ENCODE measurements at regions not wholly inside any gene's neighbourhood (a gene's known extent, or its start where the extent isn't known, plus 50 kb on each side); places are given as distances from the start of the nearest gene placed in this dataset.
"Not testable (repeated sequence)": the region's sequence is repeated elsewhere in the genome, so short reads cannot be mapped to it uniquely, and the experiment has no call there.

DNA sequence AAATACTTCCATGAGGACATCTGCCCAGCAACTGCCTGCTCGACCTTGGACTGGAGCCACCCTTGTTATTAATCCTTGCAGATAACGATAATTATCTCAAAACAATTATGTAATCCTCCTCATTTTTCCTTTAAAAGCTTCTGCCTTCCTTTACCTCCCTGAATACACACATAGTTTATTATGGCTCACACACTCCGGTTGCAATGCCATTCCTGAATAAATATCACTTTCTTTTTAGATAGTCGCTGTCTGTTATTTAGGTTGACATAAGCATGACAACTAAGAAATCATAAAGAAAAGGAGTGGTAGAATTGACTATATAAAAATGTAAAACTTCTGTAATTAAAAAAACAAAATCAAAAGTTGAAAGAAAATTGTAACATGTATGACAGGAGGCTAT lies 64.8 kb downstream of the B4GALT7 start:
- DNase-seq (ENCODE audit: low read depth in 1 of 2, low spot score in 1 of 2), result not testable (repeated sequence)

DNA sequence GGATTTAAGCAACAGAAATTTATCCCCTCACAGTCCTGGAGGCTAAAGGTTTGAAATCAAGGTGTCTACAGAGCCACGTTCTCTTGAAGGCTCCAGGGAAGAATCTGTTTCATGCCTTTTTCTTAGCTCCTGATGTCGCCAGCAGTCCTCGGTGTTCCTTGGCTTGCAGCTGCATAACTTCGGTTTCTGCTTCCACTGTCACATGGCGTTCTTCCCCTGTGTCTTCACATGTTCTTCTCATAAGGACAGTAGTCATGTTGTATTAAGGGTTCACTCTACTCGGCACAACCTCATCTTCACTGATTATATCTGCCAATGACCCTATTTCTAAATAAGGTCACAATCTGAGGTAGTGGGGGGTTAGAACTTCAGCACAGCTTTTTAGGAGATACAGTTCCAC lies 65.2 kb downstream of the B4GALT7 start:
- DNase-seq (ENCODE audit: low read depth in 1 of 2, low spot score in 1 of 2), result not testable (repeated sequence)

DNA sequence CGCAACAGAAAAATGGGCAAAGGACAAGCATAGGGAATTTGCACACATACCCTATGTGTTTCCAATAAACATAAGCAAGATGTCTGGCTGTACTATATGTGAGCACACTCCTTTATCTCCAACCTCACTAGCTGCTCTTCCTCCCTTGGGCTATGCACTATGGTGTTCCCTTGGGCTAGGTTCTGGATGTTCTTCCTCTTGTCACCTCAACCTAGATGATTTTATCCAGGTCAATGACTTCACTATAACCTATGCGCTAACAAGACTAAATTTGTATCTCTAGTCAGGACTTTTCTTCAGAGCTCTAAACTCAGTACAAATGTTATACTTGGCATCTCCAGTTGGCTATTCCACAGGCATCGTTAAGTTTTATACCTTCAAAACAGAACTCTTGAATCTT lies 66.0 kb downstream of the B4GALT7 start:
- not testable (repeated sequence) for DNase-seq (ENCODE audit: low read depth in 1 of 2, low spot score in 1 of 2)

DNA sequence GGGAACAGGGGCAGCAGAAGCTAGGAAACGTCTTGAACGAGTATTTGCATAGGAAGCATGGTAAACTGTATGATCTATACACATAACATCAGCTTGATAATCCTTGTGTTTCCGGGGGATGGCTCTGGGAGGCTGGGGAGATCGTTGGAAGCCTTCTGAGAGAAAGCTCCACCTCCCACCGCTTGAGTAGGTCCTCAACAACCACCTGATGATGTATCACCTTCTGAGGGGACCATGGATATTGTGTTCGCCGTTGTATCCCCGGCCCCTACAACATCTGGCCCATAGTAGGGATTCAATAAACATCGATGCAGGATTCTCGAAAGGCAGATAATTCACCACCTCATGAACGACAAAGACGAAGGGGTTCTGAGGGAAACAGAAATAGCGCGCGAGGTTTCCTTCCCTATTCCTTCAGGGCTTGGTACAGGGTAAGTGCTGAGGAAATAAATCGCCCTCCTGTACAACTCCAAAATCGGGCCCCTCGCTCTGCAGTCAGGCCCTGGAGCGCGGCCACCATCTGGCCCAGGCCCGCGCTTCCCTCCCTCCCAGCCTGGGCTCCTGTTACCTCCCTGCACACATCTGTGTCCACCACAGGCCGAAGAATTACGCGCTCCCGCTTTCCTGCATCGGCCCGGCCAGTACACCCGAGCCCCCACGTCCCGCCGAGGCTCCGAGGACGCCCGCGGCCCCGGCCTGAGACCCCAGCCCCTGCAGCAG lies 71.3 kb downstream of the B4GALT7 start:
- not testable (repeated sequence) for DNase-seq (ENCODE audit: low read depth in 1 of 2, low spot score in 1 of 2)

DNA sequence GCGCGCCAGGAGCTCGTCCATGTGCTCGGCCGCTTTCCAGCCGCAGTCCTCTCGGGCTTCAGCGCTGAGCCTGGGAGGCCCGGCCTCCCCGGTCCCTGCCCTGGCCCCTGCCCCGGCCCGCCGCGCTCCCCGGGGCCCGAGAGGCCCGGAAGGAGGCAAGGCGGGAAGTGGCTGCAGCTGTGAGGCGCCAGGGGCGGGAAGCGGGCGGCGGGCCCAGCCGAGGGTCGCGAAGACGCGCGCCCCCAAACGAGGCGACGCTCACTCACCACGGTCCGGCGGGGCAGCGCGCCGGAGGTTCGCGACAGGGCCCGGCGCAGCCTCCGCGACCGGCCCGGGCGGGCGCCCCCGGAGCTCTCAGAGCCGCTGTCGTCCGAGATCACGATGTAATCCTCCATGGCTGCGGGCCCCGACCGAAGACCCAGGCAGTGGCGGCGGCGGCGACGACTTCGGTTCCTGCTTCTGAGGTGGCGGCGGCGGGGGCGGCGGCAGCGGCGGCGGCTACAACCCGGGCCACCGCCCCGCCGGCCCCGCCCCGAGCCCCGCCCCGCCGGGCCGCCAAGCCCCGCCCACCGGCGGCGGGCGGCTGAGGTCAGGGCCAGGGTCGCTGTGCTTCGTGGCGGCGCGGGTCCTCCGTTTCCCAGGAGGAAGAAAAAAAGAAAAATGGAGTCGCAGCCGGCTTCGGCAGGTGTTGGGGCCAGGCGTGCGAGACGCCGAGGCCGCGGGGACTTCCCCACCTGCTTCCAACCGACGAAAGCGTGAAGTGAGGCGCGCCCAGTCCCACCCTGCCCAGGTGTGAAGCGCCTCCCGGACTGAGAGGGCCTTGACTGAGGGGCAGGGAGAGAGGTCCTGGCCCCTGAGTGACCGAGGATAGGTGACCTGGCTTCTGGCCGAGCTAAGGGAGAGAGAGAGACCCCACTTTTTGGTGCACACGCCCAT lies 72.1 kb downstream of the B4GALT7 start:
- peak; percentile 36 to 59 for DNase-seq (ENCODE audit: low read depth in 1 of 2, low spot score in 1 of 2)
